ENCODE measurements at regions not wholly inside any gene's neighbourhood (a gene's known extent, or its start where the extent isn't known, plus 50 kb on each side); places are given as distances from the start of the nearest gene placed in this dataset.

- H3K4me3 ChIP-seq (ENCODE audit: low read length) = no peak overlapping the region
- DNase-seq (ENCODE audit: low read depth) = no peak
- TF ChIP-seq CTCF (IDR thresholded peaks at IDR 0.05; ENCODE audit: insufficient read depth, low read depth, low read length, missing control alignments) = no peak
These were observed 70.6 kb upstream of the SPON1 start for GRCh38 chr11:13891911-13892310.

- DNase-seq (ENCODE audit: low read depth) = no peak
- TF ChIP-seq CTCF (IDR thresholded peaks at IDR 0.05; ENCODE audit: insufficient read depth, low read depth, low read length, missing control alignments) = no peak
- H3K4me3 ChIP-seq (ENCODE audit: low read length) = no peak overlapping the region
These were observed 66.1 kb upstream of the SPON1 start for GRCh38 chr11:13896175-13896980.

- DNase-seq (ENCODE audit: low read depth) = no peak
- TF ChIP-seq CTCF (IDR thresholded peaks at IDR 0.05; ENCODE audit: insufficient read depth, low read depth, low read length, missing control alignments) = no peak
- H3K4me3 ChIP-seq (ENCODE audit: low read length) = no peak overlapping the region
These were observed 65.6 kb upstream of the SPON1 start for GRCh38 chr11:13896981-13897353.

- no peak for DNase-seq (ENCODE audit: low read depth)
- no peak for TF ChIP-seq CTCF (IDR thresholded peaks at IDR 0.05; ENCODE audit: insufficient read depth, low read depth, low read length, missing control alignments)
- no peak overlapping the region for H3K4me3 ChIP-seq (ENCODE audit: low read length)
These were observed 64.8 kb upstream of the SPON1 start for GRCh38 chr11:13897646-13898276.

- no peak for TF ChIP-seq CTCF (IDR thresholded peaks at IDR 0.05; ENCODE audit: insufficient read depth, low read depth, low read length, missing control alignments)
- DNase-seq (ENCODE audit: low read depth) = peak; percentile 18
- no peak overlapping the region for H3K4me3 ChIP-seq (ENCODE audit: low read length)
These were observed 62.9 kb upstream of the SPON1 start for GRCh38 chr11:13899603-13900002.

- H3K4me3 ChIP-seq (ENCODE audit: low read length) = no peak overlapping the region
- DNase-seq (ENCODE audit: low read depth) = no peak
- TF ChIP-seq CTCF (IDR thresholded peaks at IDR 0.05; ENCODE audit: insufficient read depth, low read depth, low read length, missing control alignments) = no peak
These were observed 60.0 kb upstream of the SPON1 start for GRCh38 chr11:13902523-13902922.
